ENCODE measurements at regions not wholly inside any gene's neighbourhood (a gene's known extent, or its start where the extent isn't known, plus 50 kb on each side); places are given as distances from the start of the nearest gene placed in this dataset.
"Not testable (repeated sequence)": the region's sequence is repeated elsewhere in the genome, so short reads cannot be mapped to it uniquely, and the experiment has no call there.

- H3K9me3 Mint-ChIP-seq (ENCODE audit: unreplicated experiment) = peaks cover 1% of the 10 kb centered on the region
- DNase-seq = no peak
- H3K36me3 Mint-ChIP-seq (ENCODE audit: unreplicated experiment) = no peaks in the 10 kb centered on the region
- no peaks in the 10 kb centered on the region for H3K27me3 Mint-ChIP-seq (ENCODE audit: unreplicated experiment)
- no peak overlapping the region for H3K4me3 Mint-ChIP-seq (ENCODE audit: unreplicated experiment)
- H3K27ac Mint-ChIP-seq (ENCODE audit: unreplicated experiment) = no peak overlapping the region
- peaks cover 7% of the 10 kb centered on the region for H3K4me1 Mint-ChIP-seq (ENCODE audit: low read depth, unreplicated experiment)
- no peak for TF ChIP-seq CTCF (IDR thresholded peaks at IDR 0.05; ENCODE audit: partially characterized antibody, unreplicated experiment)
These were observed 460.7 kb downstream of the KCNT2 start for GRCh38 chr1:196147530-196147929.

GRCh38 chr1:196145151-196145550 is 463.1 kb downstream of the KCNT2 start:
- H3K36me3 Mint-ChIP-seq (ENCODE audit: unreplicated experiment); H3K4me3 Mint-ChIP-seq (ENCODE audit: unreplicated experiment); H3K9me3 Mint-ChIP-seq (ENCODE audit: unreplicated experiment); H3K27ac Mint-ChIP-seq (ENCODE audit: unreplicated experiment); DNase-seq; H3K27me3 Mint-ChIP-seq (ENCODE audit: unreplicated experiment): not testable (repeated sequence)
- peaks cover 16% of the 10 kb centered on the region for H3K4me1 Mint-ChIP-seq (ENCODE audit: low read depth, unreplicated experiment)

DNA sequence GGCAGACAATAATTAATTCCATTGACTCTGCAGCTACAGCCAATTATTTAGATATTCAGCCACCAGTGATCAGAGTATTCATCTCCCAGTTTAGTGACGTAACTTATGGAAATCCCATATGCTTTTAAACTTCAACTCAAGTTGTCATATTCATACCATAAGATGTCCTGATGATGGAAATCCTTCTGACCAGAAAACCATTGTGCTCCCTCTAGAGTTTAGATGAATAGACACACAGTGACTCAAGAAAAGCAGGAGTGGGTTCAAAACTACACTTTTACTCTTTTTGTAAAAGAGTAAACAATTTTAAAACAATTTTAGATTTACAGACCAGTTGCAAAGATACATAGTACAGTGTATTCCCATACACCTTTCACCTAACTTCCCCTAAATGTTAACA is 463.7 kb downstream of the KCNT2 start:
- peaks cover 16% of the 10 kb centered on the region for H3K4me1 Mint-ChIP-seq (ENCODE audit: low read depth, unreplicated experiment)
- no peaks in the 10 kb centered on the region for H3K27me3 Mint-ChIP-seq (ENCODE audit: unreplicated experiment)
- peaks cover 1% of the 10 kb centered on the region for H3K9me3 Mint-ChIP-seq (ENCODE audit: unreplicated experiment)
- TF ChIP-seq CTCF (IDR thresholded peaks at IDR 0.05; ENCODE audit: partially characterized antibody, unreplicated experiment) = no peak
- no peak for DNase-seq
- no peaks in the 10 kb centered on the region for H3K36me3 Mint-ChIP-seq (ENCODE audit: unreplicated experiment)
- no peak overlapping the region for H3K27ac Mint-ChIP-seq (ENCODE audit: unreplicated experiment)
- H3K4me3 Mint-ChIP-seq (ENCODE audit: unreplicated experiment) = no peak overlapping the region

DNA sequence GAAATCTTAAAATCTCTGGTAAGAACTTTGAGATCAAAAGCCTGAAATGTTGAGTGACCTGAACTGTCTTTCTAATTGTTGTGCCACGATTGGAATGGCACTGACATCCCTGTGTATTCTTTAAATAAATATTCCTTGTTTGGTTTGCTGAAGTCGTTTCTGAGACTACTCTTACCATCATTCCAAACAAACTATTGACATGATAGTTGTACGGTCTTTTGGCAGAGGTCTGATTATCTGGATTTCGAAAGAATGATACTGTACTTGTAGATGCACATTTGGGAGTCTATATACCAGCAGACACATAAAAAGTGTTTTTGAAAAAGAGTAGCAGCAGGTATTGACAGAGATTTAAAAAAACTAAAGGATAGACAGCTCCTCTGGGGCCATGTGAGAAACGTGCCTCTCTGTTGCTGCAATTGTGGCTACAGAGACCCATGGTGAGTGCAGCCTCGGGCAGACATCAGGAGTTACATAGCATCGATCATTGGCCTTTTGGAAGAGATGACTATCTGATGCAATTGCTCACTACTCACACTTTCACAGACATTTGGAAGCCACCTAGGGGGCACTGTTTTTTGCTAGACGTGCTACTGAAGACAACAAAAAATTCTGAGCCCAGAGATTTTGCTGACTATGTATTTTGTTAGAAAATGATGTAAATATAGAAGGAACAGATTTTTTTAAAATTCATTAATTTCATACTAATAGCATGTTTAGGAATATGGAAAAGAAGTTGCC is 464.5 kb downstream of the KCNT2 start:
- H3K4me1 Mint-ChIP-seq (ENCODE audit: low read depth, unreplicated experiment) = peaks cover 16% of the 10 kb centered on the region
- H3K36me3 Mint-ChIP-seq (ENCODE audit: unreplicated experiment) = no peaks in the 10 kb centered on the region
- TF ChIP-seq CTCF (IDR thresholded peaks at IDR 0.05; ENCODE audit: partially characterized antibody, unreplicated experiment) = peak; percentile 11
- no peak overlapping the region for H3K27ac Mint-ChIP-seq (ENCODE audit: unreplicated experiment)
- H3K27me3 Mint-ChIP-seq (ENCODE audit: unreplicated experiment) = no peaks in the 10 kb centered on the region
- DNase-seq = no peak
- peaks cover 1% of the 10 kb centered on the region for H3K9me3 Mint-ChIP-seq (ENCODE audit: unreplicated experiment)
- H3K4me3 Mint-ChIP-seq (ENCODE audit: unreplicated experiment) = no peak overlapping the region

- Mint-ChIP-seq H3K9me3 (ENCODE audit: unreplicated experiment) (peaks cover 1% of the 10 kb centered on the region), H3K27me3 (ENCODE audit: unreplicated experiment) (no peaks in the 10 kb centered on the region), H3K27ac (ENCODE audit: unreplicated experiment) (no peak overlapping the region), H3K36me3 (ENCODE audit: unreplicated experiment) (no peaks in the 10 kb centered on the region), H3K4me3 (ENCODE audit: unreplicated experiment) (no peak overlapping the region), H3K4me1 (ENCODE audit: low read depth, unreplicated experiment) (peaks cover 16% of the 10 kb centered on the region)
- DNase-seq = no peak
- no peak for TF ChIP-seq CTCF (IDR thresholded peaks at IDR 0.05; ENCODE audit: partially characterized antibody, unreplicated experiment)
These were observed 466.1 kb downstream of the KCNT2 start for GRCh38 chr1:196142111-196142640.
